ENCODE measurements at regions not wholly inside any gene's neighbourhood (a gene's known extent, or its start where the extent isn't known, plus 50 kb on each side); places are given as distances from the start of the nearest gene placed in this dataset.

GRCh38 chr11:119885861-119886567 lies 157.0 kb upstream of the NECTIN1 start:
- no peak for DNase-seq (ENCODE audit: low read depth in 3 of 3)

- DNase-seq (ENCODE audit: low read depth in 3 of 3): no peak
These were observed 156.1 kb upstream of the NECTIN1 start for GRCh38 chr11:119885067-119885466.

GRCh38 chr11:119882316-119882715 lies 153.3 kb upstream of the NECTIN1 start:
- no peak for DNase-seq (ENCODE audit: low read depth in 3 of 3)

DNA sequence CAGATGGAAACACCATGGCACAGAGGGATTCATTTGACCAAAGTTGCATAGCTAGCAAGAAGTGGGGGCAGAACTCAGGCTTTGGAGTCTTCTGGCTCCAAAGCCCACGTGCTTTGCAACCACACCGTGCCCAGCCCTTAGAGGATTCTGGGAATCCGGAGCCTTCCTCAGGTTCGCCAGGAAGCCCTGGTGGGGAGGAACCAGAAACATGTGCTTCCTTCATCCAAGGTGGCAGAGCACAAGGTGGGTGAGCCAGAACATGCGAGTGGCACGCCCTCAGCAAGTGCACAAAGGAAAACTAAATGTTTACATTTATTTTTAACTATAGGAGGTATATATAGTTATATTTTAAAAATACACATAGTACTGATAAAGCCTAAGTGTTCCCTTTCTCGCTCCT lies 151.9 kb upstream of the NECTIN1 start:
- DNase-seq (ENCODE audit: low read depth in 3 of 3): no peak

GRCh38 chr11:119880143-119880542 lies 151.1 kb upstream of the NECTIN1 start:
- no peak for DNase-seq (ENCODE audit: low read depth in 3 of 3)

- no peak for DNase-seq (ENCODE audit: low read depth in 3 of 3)
These were observed 150.0 kb upstream of the NECTIN1 start for GRCh38 chr11:119878990-119879389.

GRCh38 chr11:119876841-119877240 lies 147.8 kb upstream of the NECTIN1 start:
- no peak for DNase-seq (ENCODE audit: low read depth in 3 of 3)

DNA sequence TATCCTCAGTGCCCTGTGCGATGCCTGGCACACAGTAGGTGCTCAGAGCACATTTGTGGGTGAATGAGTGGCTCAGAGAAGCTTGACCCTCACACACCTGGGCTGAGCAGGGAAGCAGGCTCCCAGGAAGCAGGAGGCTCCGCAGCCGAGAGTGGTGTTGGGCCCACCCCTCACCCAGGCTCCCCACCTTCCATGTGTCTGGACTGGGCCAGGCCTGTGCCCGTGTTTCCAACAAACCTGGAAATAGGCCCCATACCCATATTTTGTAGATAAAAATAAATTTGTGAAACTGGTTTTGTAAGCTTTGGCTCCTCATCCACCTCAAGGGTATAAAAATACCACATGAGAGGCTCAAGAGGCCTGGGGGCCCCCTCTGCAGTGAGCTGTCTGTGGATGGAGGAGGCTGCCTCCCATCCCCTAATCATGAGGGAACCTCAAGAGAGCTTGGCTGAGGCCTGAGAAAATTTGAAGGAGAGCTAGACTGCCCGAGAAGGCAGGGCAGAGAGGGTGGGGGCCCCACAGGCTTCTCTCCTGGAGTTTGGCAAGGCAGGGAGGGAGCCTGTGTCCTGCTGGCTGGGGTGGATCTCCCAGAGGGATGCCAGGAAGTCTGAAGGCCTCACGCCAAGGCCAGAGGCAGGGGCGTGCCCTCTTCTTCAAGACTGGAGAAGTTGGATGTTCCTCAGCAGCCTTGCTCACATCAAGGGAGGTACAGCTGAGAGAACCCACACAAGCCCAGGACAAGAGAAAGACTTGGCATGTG lies 147.0 kb upstream of the NECTIN1 start:
- DNase-seq (ENCODE audit: low read depth in 3 of 3): no peak

DNA sequence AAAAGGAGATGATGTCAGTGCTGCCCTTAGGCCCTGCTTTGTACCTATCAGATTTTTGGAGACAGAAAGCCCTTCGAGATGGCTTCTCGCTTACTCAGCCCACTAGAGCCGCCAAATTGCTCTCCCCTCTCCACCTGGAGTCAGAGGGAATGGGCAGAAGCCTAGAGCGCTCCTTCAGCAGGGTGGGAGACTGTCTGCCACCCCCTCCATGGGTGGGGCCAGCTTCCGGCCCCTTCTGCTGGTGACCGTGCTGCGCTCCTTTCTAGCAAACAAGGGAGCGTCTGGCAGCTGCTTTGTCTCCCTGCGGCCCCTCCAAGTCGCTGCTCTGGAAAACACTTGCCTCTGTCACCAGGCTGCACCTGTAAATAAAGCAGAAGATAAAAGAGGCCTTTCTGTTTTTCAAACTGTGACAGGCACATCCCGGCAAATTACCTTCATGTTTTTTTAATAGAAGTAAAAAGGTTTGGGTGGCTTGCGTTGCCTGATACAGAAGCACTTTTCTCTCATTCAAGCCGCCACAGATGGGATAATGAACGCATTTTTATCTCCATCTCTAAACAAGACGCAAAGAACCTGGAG lies 145.7 kb upstream of the NECTIN1 start:
- no peak for DNase-seq (ENCODE audit: low read depth in 3 of 3)

- DNase-seq (ENCODE audit: low read depth in 3 of 3): no peak
These were observed 144.9 kb upstream of the NECTIN1 start for GRCh38 chr11:119873761-119874421.

GRCh38 chr11:119872611-119873310 lies 143.8 kb upstream of the NECTIN1 start:
- no peak for DNase-seq (ENCODE audit: low read depth in 3 of 3)

GRCh38 chr11:119865661-119866156 lies 136.7 kb upstream of the NECTIN1 start:
- DNase-seq (ENCODE audit: low read depth in 3 of 3): no peak

DNA sequence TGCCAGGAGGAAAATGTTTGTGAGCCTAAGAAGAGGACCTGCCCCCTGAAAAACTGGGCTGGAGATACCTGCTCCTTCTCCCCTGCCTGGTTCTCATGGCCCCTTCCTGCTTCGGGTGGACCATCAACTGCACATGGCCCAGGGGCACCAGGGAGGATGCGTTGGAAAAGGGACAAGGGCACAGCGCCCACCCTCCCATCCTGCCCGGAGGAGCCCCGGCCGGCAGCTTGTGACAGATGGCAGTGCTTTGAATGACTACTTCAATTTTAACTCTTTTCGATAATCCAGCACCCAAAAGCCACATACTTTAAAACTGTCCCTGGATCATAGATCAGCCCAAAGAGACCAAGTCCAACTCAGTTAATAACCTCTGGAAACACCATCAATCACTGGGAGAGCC lies 135.8 kb upstream of the NECTIN1 start:
- no peak for DNase-seq (ENCODE audit: low read depth in 3 of 3)

DNA sequence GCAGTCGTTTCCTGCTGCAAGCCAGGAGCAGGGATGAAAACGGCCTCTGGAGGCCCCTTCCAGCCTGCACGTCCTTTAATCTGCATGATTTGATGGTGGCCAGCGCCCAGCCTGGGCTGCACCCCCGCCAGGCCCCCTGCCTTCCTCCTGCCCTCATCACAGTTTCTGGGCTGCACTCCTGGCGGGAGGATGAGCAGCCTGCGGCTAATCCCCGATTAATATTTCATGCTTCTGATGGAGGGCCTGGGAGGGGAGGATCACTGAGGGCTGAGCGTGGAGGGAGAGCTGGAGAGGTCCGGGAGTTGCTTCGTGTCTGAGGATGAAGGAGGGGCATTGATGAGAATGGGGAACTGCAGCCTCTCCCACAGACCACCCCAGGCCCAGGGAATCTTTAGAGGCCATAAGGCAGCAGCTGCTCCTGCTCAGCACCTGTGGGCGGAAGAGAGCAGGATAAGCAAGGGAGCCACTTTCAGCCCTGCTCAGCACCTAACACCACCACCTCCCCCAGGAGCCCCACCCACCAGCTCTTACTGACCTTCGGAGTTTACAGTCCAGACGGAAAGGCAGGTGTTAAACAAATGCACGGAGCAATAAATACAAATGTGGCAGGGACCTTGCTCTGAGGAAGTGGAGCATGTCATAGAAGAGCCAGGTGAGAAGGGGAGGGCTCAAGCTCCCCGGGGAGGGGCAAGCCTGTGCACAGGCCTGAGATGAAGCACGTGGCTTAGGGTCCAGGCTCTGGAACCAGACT lies 135.0 kb upstream of the NECTIN1 start:
- DNase-seq (ENCODE audit: low read depth in 3 of 3): no peak

DNA sequence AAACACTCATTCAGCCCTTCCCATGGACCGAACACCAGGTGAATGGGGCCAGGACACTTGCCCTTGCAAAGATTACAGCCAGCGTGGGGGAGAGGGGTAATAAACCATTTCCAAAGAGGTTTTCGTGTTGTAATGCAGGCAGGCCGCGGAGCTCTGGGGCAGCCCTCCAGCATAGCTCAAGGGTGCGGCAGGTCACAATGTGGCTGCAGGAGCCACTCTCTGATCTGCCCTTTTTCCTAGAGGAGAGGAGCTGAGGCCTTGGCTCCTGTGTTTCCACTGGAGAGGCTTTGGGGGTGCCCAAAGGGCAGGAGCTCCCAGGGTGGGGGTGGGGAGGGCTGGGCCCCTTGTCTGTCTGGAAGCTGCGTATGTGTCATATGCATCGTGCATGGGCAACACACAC lies 134.2 kb upstream of the NECTIN1 start:
- DNase-seq (ENCODE audit: low read depth in 3 of 3): no peak

- no peak for DNase-seq (ENCODE audit: low read depth in 3 of 3)
These were observed 132.2 kb upstream of the NECTIN1 start for GRCh38 chr11:119861160-119861559.

- no peak for DNase-seq (ENCODE audit: low read depth in 3 of 3)
These were observed 131.6 kb upstream of the NECTIN1 start for GRCh38 chr11:119860561-119861094.

GRCh38 chr11:119859684-119860083 lies 130.7 kb upstream of the NECTIN1 start:
- DNase-seq (ENCODE audit: low read depth in 3 of 3): no peak

DNA sequence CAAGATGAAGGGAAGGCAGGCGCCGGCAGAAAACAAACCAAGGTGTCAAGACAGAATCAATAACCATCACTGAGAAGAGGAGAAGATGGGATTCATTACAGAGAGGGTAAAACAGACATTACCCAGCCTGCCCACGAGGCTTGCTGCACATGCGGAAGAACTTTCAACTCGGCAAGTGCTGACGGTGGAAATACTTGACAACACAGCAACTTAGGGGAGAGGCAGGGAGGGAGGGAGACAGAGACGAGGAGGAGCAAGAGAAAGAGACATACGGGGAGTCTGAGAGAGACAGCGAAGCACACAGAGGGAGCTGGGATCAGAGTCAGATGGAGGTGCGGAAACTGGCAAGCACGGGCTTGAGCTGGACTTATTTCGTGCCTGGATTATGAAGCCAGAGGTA lies 129.3 kb upstream of the NECTIN1 start:
- DNase-seq (ENCODE audit: low read depth in 3 of 3): no peak

GRCh38 chr11:119856681-119857485 lies 127.9 kb upstream of the NECTIN1 start:
- DNase-seq (ENCODE audit: low read depth in 3 of 3): no peak

All from stimulated activated CD4-positive, alpha-beta T cell treated with anti-CD3 and anti-CD28 coated beads, TNF-alpha, amount 100 ng/mL, for 48 hours (primary cell).